ENCODE measurements at regions not wholly inside any gene's neighbourhood (a gene's known extent, or its start where the extent isn't known, plus 50 kb on each side); places are given as distances from the start of the nearest gene placed in this dataset.
"Not testable (repeated sequence)": the region's sequence is repeated elsewhere in the genome, so short reads cannot be mapped to it uniquely, and the experiment has no call there.

DNA sequence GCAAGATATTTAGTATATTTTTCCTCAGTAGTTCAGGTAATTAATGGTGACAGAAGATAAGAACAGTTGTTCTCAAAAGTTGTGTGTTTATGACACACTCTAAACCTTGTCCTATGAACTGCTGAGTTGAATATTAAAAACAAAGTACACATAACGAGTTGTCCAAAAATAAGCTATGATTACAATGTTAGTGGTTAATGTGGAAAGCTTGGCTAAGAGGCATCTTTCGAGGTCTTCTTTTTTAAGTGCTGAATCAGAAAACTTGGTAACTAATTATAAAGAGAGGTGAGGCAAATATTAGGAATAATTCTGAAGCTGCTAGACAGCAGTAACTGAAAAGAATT, 1088.7 kb downstream of the SUCLG1 start:
- no peak overlapping the region for H3K9ac ChIP-seq
- H3K4me3 ChIP-seq: no peak overlapping the region
- no peak overlapping the region for H3K27ac ChIP-seq
- H3K9me3 ChIP-seq: no peaks in the 10 kb centered on the region
- H3K4me1 ChIP-seq: no peaks in the 10 kb centered on the region
- no peaks in the 10 kb centered on the region for H4K20me1 ChIP-seq
- H3K36me3 ChIP-seq: no peaks in the 10 kb centered on the region
- no peaks in the 10 kb centered on the region for H3K27me3 ChIP-seq
- H3K4me2 ChIP-seq: no peak overlapping the region
- no peak for TF ChIP-seq Cebpa-rat (IDR thresholded peaks at IDR 0.05)

- no peaks in the 10 kb centered on the region for H3K4me1 ChIP-seq
- no peak for TF ChIP-seq Cebpa-rat (IDR thresholded peaks at IDR 0.05)
- no peak overlapping the region for H3K4me3 ChIP-seq
- H3K9me3 ChIP-seq: no peaks in the 10 kb centered on the region
- H3K27me3 ChIP-seq: no peaks in the 10 kb centered on the region
- H3K27ac ChIP-seq: no peak overlapping the region
- H4K20me1 ChIP-seq: no peaks in the 10 kb centered on the region
- no peaks in the 10 kb centered on the region for H3K36me3 ChIP-seq
- no peak overlapping the region for H3K4me2 ChIP-seq
- no peak overlapping the region for H3K9ac ChIP-seq
Measured at GRCh38 chr2:83369601-83370418, 1089.3 kb downstream of the SUCLG1 start.

GRCh38 chr2:83368916-83369315, 1090.2 kb downstream of the SUCLG1 start:
- H3K4me1 ChIP-seq: no peaks in the 10 kb centered on the region
- no peaks in the 10 kb centered on the region for H4K20me1 ChIP-seq
- no peak overlapping the region for H3K27ac ChIP-seq
- H3K4me2 ChIP-seq: no peak overlapping the region
- H3K36me3 ChIP-seq: no peaks in the 10 kb centered on the region
- no peaks in the 10 kb centered on the region for H3K9me3 ChIP-seq
- no peaks in the 10 kb centered on the region for H3K27me3 ChIP-seq
- no peak overlapping the region for H3K4me3 ChIP-seq
- TF ChIP-seq Cebpa-rat (IDR thresholded peaks at IDR 0.05): no peak
- no peak overlapping the region for H3K9ac ChIP-seq

GRCh38 chr2:83368461-83368860, 1090.6 kb downstream of the SUCLG1 start:
- Histone ChIP-seq H3K4me1 (no peaks in the 10 kb centered on the region), H4K20me1 (no peaks in the 10 kb centered on the region), H3K27ac (no peak overlapping the region), H3K36me3 (no peaks in the 10 kb centered on the region), H3K4me3 (no peak overlapping the region), H3K4me2 (no peak overlapping the region), H3K9me3 (no peaks in the 10 kb centered on the region), H3K9ac (no peak overlapping the region), H3K27me3 (no peaks in the 10 kb centered on the region)
- TF ChIP-seq Cebpa-rat (IDR thresholded peaks at IDR 0.05): no peak

GRCh38 chr2:83365476-83365875, 1093.6 kb downstream of the SUCLG1 start:
- Histone ChIP-seq H3K36me3 (no peaks in the 10 kb centered on the region), H3K4me2 (no peak overlapping the region), H3K27ac (no peak overlapping the region), H3K27me3 (no peaks in the 10 kb centered on the region), H3K9ac (no peak overlapping the region), H4K20me1 (no peaks in the 10 kb centered on the region), H3K4me1 (no peaks in the 10 kb centered on the region), H3K4me3 (no peak overlapping the region), H3K9me3 (no peaks in the 10 kb centered on the region)
- TF ChIP-seq Cebpa-rat (IDR thresholded peaks at IDR 0.05): no peak

- Histone ChIP-seq H3K4me3 (no peak overlapping the region), H3K4me1 (no peaks in the 10 kb centered on the region), H3K9ac (no peak overlapping the region), H3K9me3 (no peaks in the 10 kb centered on the region), H3K36me3 (no peaks in the 10 kb centered on the region), H4K20me1 (no peaks in the 10 kb centered on the region), H3K27ac (no peak overlapping the region), H3K27me3 (no peaks in the 10 kb centered on the region), H3K4me2 (no peak overlapping the region)
- no peak for TF ChIP-seq Cebpa-rat (IDR thresholded peaks at IDR 0.05)
Measured at GRCh38 chr2:83364264-83364663, 1094.8 kb downstream of the SUCLG1 start.

GRCh38 chr2:83363138-83363537, 1095.9 kb downstream of the SUCLG1 start:
- H3K27ac ChIP-seq, H3K36me3 ChIP-seq, H4K20me1 ChIP-seq, H3K4me1 ChIP-seq, H3K9me3 ChIP-seq, H3K9ac ChIP-seq, H3K4me2 ChIP-seq, H3K4me3 ChIP-seq, H3K27me3 ChIP-seq: not testable (repeated sequence)

DNA sequence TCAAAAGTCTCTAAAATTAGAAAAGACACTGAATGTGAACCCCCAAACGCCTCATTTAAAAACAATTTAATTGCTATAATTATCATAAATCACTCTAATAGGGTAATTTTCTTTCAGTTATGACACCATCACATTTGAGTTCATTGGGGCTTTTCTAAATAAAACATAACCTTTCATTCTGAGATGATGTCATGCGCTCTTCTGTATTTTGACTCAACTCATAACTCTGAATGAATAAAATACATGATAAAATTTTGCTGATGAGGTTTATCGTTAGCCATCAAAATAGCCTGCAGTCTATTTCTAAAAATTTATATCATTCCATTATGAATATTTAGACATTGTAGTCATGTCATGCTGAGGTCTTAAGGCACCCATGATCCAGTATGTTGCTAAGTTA, 1099.7 kb downstream of the SUCLG1 start:
- H3K9me3 ChIP-seq: no peaks in the 10 kb centered on the region
- no peak for TF ChIP-seq Cebpa-rat (IDR thresholded peaks at IDR 0.05)
- no peak overlapping the region for H3K4me3 ChIP-seq
- H3K27ac ChIP-seq: no peak overlapping the region
- no peaks in the 10 kb centered on the region for H3K4me1 ChIP-seq
- H4K20me1 ChIP-seq: no peaks in the 10 kb centered on the region
- H3K27me3 ChIP-seq: no peaks in the 10 kb centered on the region
- no peaks in the 10 kb centered on the region for H3K36me3 ChIP-seq
- no peak overlapping the region for H3K9ac ChIP-seq
- H3K4me2 ChIP-seq: no peak overlapping the region

- no peak overlapping the region for H3K27ac ChIP-seq
- H4K20me1 ChIP-seq: no peaks in the 10 kb centered on the region
- no peak overlapping the region for H3K4me2 ChIP-seq
- H3K27me3 ChIP-seq: no peaks in the 10 kb centered on the region
- H3K9me3 ChIP-seq: no peaks in the 10 kb centered on the region
- H3K36me3 ChIP-seq: no peaks in the 10 kb centered on the region
- H3K4me3 ChIP-seq: no peak overlapping the region
- TF ChIP-seq Cebpa-rat (IDR thresholded peaks at IDR 0.05): no peak
- no peak overlapping the region for H3K9ac ChIP-seq
- H3K4me1 ChIP-seq: no peaks in the 10 kb centered on the region
Measured at GRCh38 chr2:83342860-83343329, 1116.2 kb downstream of the SUCLG1 start.

- Histone ChIP-seq H3K4me1 (no peaks in the 10 kb centered on the region), H4K20me1 (no peaks in the 10 kb centered on the region), H3K27me3 (no peaks in the 10 kb centered on the region), H3K36me3 (no peaks in the 10 kb centered on the region), H3K9me3 (no peaks in the 10 kb centered on the region), H3K9ac (no peak overlapping the region), H3K27ac (no peak overlapping the region), H3K4me2 (no peak overlapping the region), H3K4me3 (no peak overlapping the region)
- no peak for TF ChIP-seq Cebpa-rat (IDR thresholded peaks at IDR 0.05)
Measured at GRCh38 chr2:83340424-83340823, 1118.7 kb downstream of the SUCLG1 start.

DNA sequence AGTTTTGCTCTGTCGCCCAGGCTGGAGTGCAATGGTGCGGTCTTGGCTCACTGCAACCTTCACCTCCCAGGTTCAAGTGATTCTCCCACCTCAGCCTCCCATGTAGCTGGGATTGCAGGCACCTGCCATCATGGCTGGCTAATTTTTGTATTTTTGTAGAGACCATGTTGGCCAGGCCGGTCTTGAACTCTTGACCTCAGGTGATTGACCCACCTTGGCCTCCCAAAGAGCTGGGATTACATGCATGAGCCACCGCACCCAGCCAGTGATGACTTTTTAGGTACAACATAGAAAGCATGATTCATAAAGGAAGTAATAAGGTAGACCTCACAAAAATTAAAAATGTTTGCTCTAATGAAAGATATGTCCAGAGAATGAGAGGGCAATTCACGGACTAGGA, 1119.1 kb downstream of the SUCLG1 start:
- not testable (repeated sequence) for H3K27ac ChIP-seq, H3K4me1 ChIP-seq, H3K36me3 ChIP-seq, H3K4me3 ChIP-seq, H3K27me3 ChIP-seq, H3K9me3 ChIP-seq, H4K20me1 ChIP-seq, H3K4me2 ChIP-seq, H3K9ac ChIP-seq
